ENCODE measurements at regions not wholly inside any gene's neighbourhood (a gene's known extent, or its start where the extent isn't known, plus 50 kb on each side); places are given as distances from the start of the nearest gene placed in this dataset.
A peak's percentile ranks its signal among the peaks of the same experiment; 100 is the strongest.

- Histone ChIP-seq H3K27me3 (ENCODE audit: control insufficient read depth in 3 of 3, insufficient read depth in 3 of 3, low read length in 3 of 3) (no peaks in the 10 kb centered on the region), H3K4me1 (ENCODE audit: control insufficient read depth in 3 of 3, insufficient read depth in 2 of 3, low read depth in 1 of 3, low read length in 2 of 3) (no peaks in the 10 kb centered on the region), H3K9me3 (ENCODE audit: control insufficient read depth in 2 of 2, insufficient read depth in 1 of 2, low read depth in 1 of 2, low read length in 1 of 2) (no peaks in the 10 kb centered on the region), H3K36me3 (ENCODE audit: control insufficient read depth in 3 of 3, insufficient read depth in 2 of 3, low read depth in 1 of 3, low read length in 3 of 3) (no peaks in the 10 kb centered on the region), H3K4me3 (ENCODE audit: low read depth in 1 of 3, low read length in 3 of 3) (no peak overlapping the region), H3K27ac (ENCODE audit: low read depth in 1 of 3, low read length in 2 of 3) (no peak overlapping the region)
- DNase-seq (no peak), FAIRE-seq (no peak)
- 55 to 70% (median 68%) methylated on average over 4 of the region's 4 CpGs for WGBS, 3 donors
These were observed 853.9 kb downstream of the KCNT2 start for GRCh38 chr1:195754303-195754702.

- Histone ChIP-seq H3K27me3 (ENCODE audit: control insufficient read depth in 3 of 3, insufficient read depth in 3 of 3, low read length in 3 of 3) (no peaks in the 10 kb centered on the region), H3K4me1 (ENCODE audit: control insufficient read depth in 3 of 3, insufficient read depth in 2 of 3, low read depth in 1 of 3, low read length in 2 of 3) (no peaks in the 10 kb centered on the region), H3K4me3 (ENCODE audit: low read depth in 1 of 3, low read length in 3 of 3) (no peak overlapping the region), H3K27ac (ENCODE audit: low read depth in 1 of 3, low read length in 2 of 3) (no peak overlapping the region), H3K36me3 (ENCODE audit: control insufficient read depth in 3 of 3, insufficient read depth in 2 of 3, low read depth in 1 of 3, low read length in 3 of 3) (no peaks in the 10 kb centered on the region), H3K9me3 (ENCODE audit: control insufficient read depth in 2 of 2, insufficient read depth in 1 of 2, low read depth in 1 of 2, low read length in 1 of 2) (no peaks in the 10 kb centered on the region)
- DNase-seq: no peak
- no peak for FAIRE-seq
- 33 to 78% (median 56%) methylated on average over 1 of the region's 1 CpG for WGBS, 3 donors
These were observed 859.3 kb downstream of the KCNT2 start for GRCh38 chr1:195748969-195749368.

GRCh38 chr1:195745189-195746010 lies 862.8 kb downstream of the KCNT2 start:
- H3K27ac ChIP-seq (ENCODE audit: low read depth in 1 of 3, low read length in 2 of 3): no peak overlapping the region
- 61 to 80% (median 77%) methylated on average over 1 of the region's 1 CpG for WGBS, 3 donors
- FAIRE-seq (no peak), DNase-seq (no peak)
- H3K36me3 ChIP-seq (ENCODE audit: control insufficient read depth in 3 of 3, insufficient read depth in 2 of 3, low read depth in 1 of 3, low read length in 3 of 3): no peaks in the 10 kb centered on the region
- no peaks in the 10 kb centered on the region for H3K27me3 ChIP-seq (ENCODE audit: control insufficient read depth in 3 of 3, insufficient read depth in 3 of 3, low read length in 3 of 3)
- peaks cover 0 to 3% of the 10 kb centered on the region in 2 donors for H3K9me3 ChIP-seq (ENCODE audit: control insufficient read depth in 2 of 2, insufficient read depth in 1 of 2, low read depth in 1 of 2, low read length in 1 of 2)
- H3K4me3 ChIP-seq (ENCODE audit: low read depth in 1 of 3, low read length in 3 of 3): no peak overlapping the region
- no peaks in the 10 kb centered on the region for H3K4me1 ChIP-seq (ENCODE audit: control insufficient read depth in 3 of 3, insufficient read depth in 2 of 3, low read depth in 1 of 3, low read length in 2 of 3)

- H3K27ac ChIP-seq (ENCODE audit: low read depth in 1 of 3, low read length in 2 of 3): no peak overlapping the region
- H3K36me3 ChIP-seq (ENCODE audit: control insufficient read depth in 3 of 3, insufficient read depth in 2 of 3, low read depth in 1 of 3, low read length in 3 of 3): no peaks in the 10 kb centered on the region
- H3K27me3 ChIP-seq (ENCODE audit: control insufficient read depth in 3 of 3, insufficient read depth in 3 of 3, low read length in 3 of 3): no peaks in the 10 kb centered on the region
- no peak overlapping the region for H3K4me3 ChIP-seq (ENCODE audit: low read depth in 1 of 3, low read length in 3 of 3)
- 78 to 84% (median 79%) methylated on average over 6 of the region's 6 CpGs for WGBS, 3 donors
- peaks cover 0 to 3% of the 10 kb centered on the region in 2 donors for H3K9me3 ChIP-seq (ENCODE audit: control insufficient read depth in 2 of 2, insufficient read depth in 1 of 2, low read depth in 1 of 2, low read length in 1 of 2)
- no peak for FAIRE-seq
- no peaks in the 10 kb centered on the region for H3K4me1 ChIP-seq (ENCODE audit: control insufficient read depth in 3 of 3, insufficient read depth in 2 of 3, low read depth in 1 of 3, low read length in 2 of 3)
- no peak for DNase-seq
These were observed 864.0 kb downstream of the KCNT2 start for GRCh38 chr1:195744256-195744655.

- WGBS, 3 donors: 77 to 85% (median 79%) methylated on average over 1 of the region's 1 CpG
- H3K36me3 ChIP-seq (ENCODE audit: control insufficient read depth in 3 of 3, insufficient read depth in 2 of 3, low read depth in 1 of 3, low read length in 3 of 3): no peaks in the 10 kb centered on the region
- FAIRE-seq: no peak
These were observed 867.4 kb downstream of the KCNT2 start for GRCh38 chr1:195740862-195741261.

GRCh38 chr1:195738966-195739650 lies 869.1 kb downstream of the KCNT2 start:
- FAIRE-seq (no peak), DNase-seq (no peak)
- no peak overlapping the region for H3K27ac ChIP-seq (ENCODE audit: low read depth in 1 of 3, low read length in 2 of 3)
- 63 to 76% (median 70%) methylated on average over 3 of the region's 3 CpGs for WGBS, 3 donors
- no peaks in the 10 kb centered on the region for H3K4me1 ChIP-seq (ENCODE audit: control insufficient read depth in 3 of 3, insufficient read depth in 2 of 3, low read depth in 1 of 3, low read length in 2 of 3)
- H3K9me3 ChIP-seq (ENCODE audit: control insufficient read depth in 2 of 2, insufficient read depth in 1 of 2, low read depth in 1 of 2, low read length in 1 of 2): peaks cover 0 to 3% of the 10 kb centered on the region in 2 donors
- H3K27me3 ChIP-seq (ENCODE audit: control insufficient read depth in 3 of 3, insufficient read depth in 3 of 3, low read length in 3 of 3): no peaks in the 10 kb centered on the region
- no peak overlapping the region for H3K4me3 ChIP-seq (ENCODE audit: low read depth in 1 of 3, low read length in 3 of 3)
- H3K36me3 ChIP-seq (ENCODE audit: control insufficient read depth in 3 of 3, insufficient read depth in 2 of 3, low read depth in 1 of 3, low read length in 3 of 3): no peaks in the 10 kb centered on the region

More at GRCh38 chr1:195740862-195741261, 867.4 kb downstream of the KCNT2 start:
- no peak overlapping the region for H3K27ac ChIP-seq (ENCODE audit: low read depth in 1 of 3, low read length in 2 of 3)
- H3K9me3 ChIP-seq (ENCODE audit: control insufficient read depth in 2 of 2, insufficient read depth in 1 of 2, low read depth in 1 of 2, low read length in 1 of 2): peaks cover 0 to 3% of the 10 kb centered on the region in 2 donors
- no peak overlapping the region for H3K4me3 ChIP-seq (ENCODE audit: low read depth in 1 of 3, low read length in 3 of 3)
- DNase-seq: no peak
- no peaks in the 10 kb centered on the region for H3K4me1 ChIP-seq (ENCODE audit: control insufficient read depth in 3 of 3, insufficient read depth in 2 of 3, low read depth in 1 of 3, low read length in 2 of 3)
- no peaks in the 10 kb centered on the region for H3K27me3 ChIP-seq (ENCODE audit: control insufficient read depth in 3 of 3, insufficient read depth in 3 of 3, low read length in 3 of 3)

- FAIRE-seq (no peak), DNase-seq (peak in 1 of 2 donors; percentile 19)
- Histone ChIP-seq H3K9me3 (ENCODE audit: control insufficient read depth in 2 of 2, insufficient read depth in 1 of 2, low read depth in 1 of 2, low read length in 1 of 2) (peaks cover 0 to 3% of the 10 kb centered on the region in 2 donors), H3K4me3 (ENCODE audit: low read depth in 1 of 3, low read length in 3 of 3) (no peak overlapping the region), H3K27ac (ENCODE audit: low read depth in 1 of 3, low read length in 2 of 3) (no peak overlapping the region), H3K27me3 (ENCODE audit: control insufficient read depth in 3 of 3, insufficient read depth in 3 of 3, low read length in 3 of 3) (no peaks in the 10 kb centered on the region), H3K4me1 (ENCODE audit: control insufficient read depth in 3 of 3, insufficient read depth in 2 of 3, low read depth in 1 of 3, low read length in 2 of 3) (no peaks in the 10 kb centered on the region), H3K36me3 (ENCODE audit: control insufficient read depth in 3 of 3, insufficient read depth in 2 of 3, low read depth in 1 of 3, low read length in 3 of 3) (no peaks in the 10 kb centered on the region)
These were observed 873.1 kb downstream of the KCNT2 start for GRCh38 chr1:195735140-195735539.

- peaks cover 0 to 3% of the 10 kb centered on the region in 2 donors for H3K9me3 ChIP-seq (ENCODE audit: control insufficient read depth in 2 of 2, insufficient read depth in 1 of 2, low read depth in 1 of 2, low read length in 1 of 2)
- H3K27ac ChIP-seq (ENCODE audit: low read depth in 1 of 3, low read length in 2 of 3): no peak overlapping the region
- DNase-seq (peak; percentile 4), FAIRE-seq (no peak)
- no peaks in the 10 kb centered on the region for H3K36me3 ChIP-seq (ENCODE audit: control insufficient read depth in 3 of 3, insufficient read depth in 2 of 3, low read depth in 1 of 3, low read length in 3 of 3)
- no peaks in the 10 kb centered on the region for H3K4me1 ChIP-seq (ENCODE audit: control insufficient read depth in 3 of 3, insufficient read depth in 2 of 3, low read depth in 1 of 3, low read length in 2 of 3)
- H3K27me3 ChIP-seq (ENCODE audit: control insufficient read depth in 3 of 3, insufficient read depth in 3 of 3, low read length in 3 of 3): no peaks in the 10 kb centered on the region
- 33 to 72% (median 48%) methylated on average over 1 of the region's 1 CpG for whole genome bisulfite sequencing, 3 donors
- no peak overlapping the region for H3K4me3 ChIP-seq (ENCODE audit: low read depth in 1 of 3, low read length in 3 of 3)
These were observed 874.4 kb downstream of the KCNT2 start for GRCh38 chr1:195733826-195734225.
